ENCODE measurements at regions not wholly inside any gene's neighbourhood (a gene's known extent, or its start where the extent isn't known, plus 50 kb on each side); places are given as distances from the start of the nearest gene placed in this dataset.
A peak's percentile ranks its signal among the peaks of the same experiment; 100 is the strongest.

GRCh38 chr17:70774339-70775117 lies 605.2 kb downstream of the KCNJ2 start:
- no peak for DNase-seq (ENCODE audit: extremely low read depth, low read depth)

- no peak for DNase-seq (ENCODE audit: extremely low read depth, low read depth)
Observed at GRCh38 chr17:70775679-70776078, 606.3 kb downstream of the KCNJ2 start.

GRCh38 chr17:70776441-70776840 lies 607.1 kb downstream of the KCNJ2 start:
- no peak for DNase-seq (ENCODE audit: extremely low read depth, low read depth)

- no peak for DNase-seq (ENCODE audit: extremely low read depth, low read depth)
Observed at GRCh38 chr17:70780031-70780430, 610.7 kb downstream of the KCNJ2 start.

GRCh38 chr17:70786081-70786480 lies 616.7 kb downstream of the KCNJ2 start:
- no peak for DNase-seq (ENCODE audit: extremely low read depth, low read depth)

GRCh38 chr17:70787721-70788300 lies 618.5 kb downstream of the KCNJ2 start:
- no peak for DNase-seq (ENCODE audit: extremely low read depth, low read depth)

GRCh38 chr17:70791748-70792443 lies 622.6 kb downstream of the KCNJ2 start:
- DNase-seq (ENCODE audit: extremely low read depth, low read depth) = no peak

GRCh38 chr17:70794738-70795137 lies 625.4 kb downstream of the KCNJ2 start:
- no peak for DNase-seq (ENCODE audit: extremely low read depth, low read depth)

GRCh38 chr17:70795620-70796019 lies 626.3 kb downstream of the KCNJ2 start:
- no peak for DNase-seq (ENCODE audit: extremely low read depth, low read depth)

GRCh38 chr17:70796757-70797156 lies 627.4 kb downstream of the KCNJ2 start:
- DNase-seq (ENCODE audit: extremely low read depth, low read depth) = no peak

- DNase-seq (ENCODE audit: extremely low read depth, low read depth) = no peak
Observed at GRCh38 chr17:70797166-70797565, 627.8 kb downstream of the KCNJ2 start.

- DNase-seq (ENCODE audit: extremely low read depth, low read depth) = no peak
Observed at GRCh38 chr17:70804161-70804560, 634.8 kb downstream of the KCNJ2 start.

GRCh38 chr17:70808596-70808995 lies 639.3 kb downstream of the KCNJ2 start:
- peak; percentile 3 for DNase-seq (ENCODE audit: extremely low read depth, low read depth)

GRCh38 chr17:70810609-70811008 lies 641.3 kb downstream of the KCNJ2 start:
- DNase-seq (ENCODE audit: extremely low read depth, low read depth) = no peak

- DNase-seq (ENCODE audit: extremely low read depth, low read depth) = no peak
Observed at GRCh38 chr17:70813355-70813930, 644.1 kb downstream of the KCNJ2 start.

GRCh38 chr17:70819183-70819582 lies 649.9 kb downstream of the KCNJ2 start:
- DNase-seq (ENCODE audit: extremely low read depth, low read depth) = no peak

GRCh38 chr17:70820276-70820675 lies 650.9 kb downstream of the KCNJ2 start:
- DNase-seq (ENCODE audit: extremely low read depth, low read depth) = no peak

- no peak for DNase-seq (ENCODE audit: extremely low read depth, low read depth)
Observed at GRCh38 chr17:70825321-70826125, 656.2 kb downstream of the KCNJ2 start.

GRCh38 chr17:70829876-70830275 lies 660.5 kb downstream of the KCNJ2 start:
- DNase-seq (ENCODE audit: extremely low read depth, low read depth) = no peak

- no peak for DNase-seq (ENCODE audit: extremely low read depth, low read depth)
Observed at GRCh38 chr17:70834039-70834438, 664.7 kb downstream of the KCNJ2 start.

GRCh38 chr17:70848785-70849184 lies 679.5 kb downstream of the KCNJ2 start:
- no peak for DNase-seq (ENCODE audit: extremely low read depth, low read depth)
